ENCODE measurements at regions not wholly inside any gene's neighbourhood (a gene's known extent, or its start where the extent isn't known, plus 50 kb on each side); places are given as distances from the start of the nearest gene placed in this dataset.

- Histone ChIP-seq H2BK20ac (ENCODE audit: low read depth, low read length, poor library complexity, severe bottlenecking) (no peak overlapping the region), H3K4me2 (ENCODE audit: insufficient read depth, insufficient read length, low read length) (no peak overlapping the region), H4K91ac (ENCODE audit: insufficient read length, low read depth, low read length) (no peak overlapping the region), H3K79me2 (ENCODE audit: insufficient read depth, low read length) (no peaks in the 10 kb centered on the region), H3K4ac (ENCODE audit: low read depth, low read length) (no peak overlapping the region), H2BK5ac (ENCODE audit: insufficient read length, low read length) (no peak overlapping the region), H3K27me3 (ENCODE audit: insufficient read depth, low read length) (no peaks in the 10 kb centered on the region), H2AK5ac (ENCODE audit: insufficient read length, low read length) (no peak overlapping the region), H3K23ac (ENCODE audit: insufficient read length, low read depth, low read length) (no peak overlapping the region), H3K9ac (ENCODE audit: extremely low read depth, insufficient read length, low read length) (no peak overlapping the region), H3K9me3 (ENCODE audit: control insufficient read depth, low read depth, low read length) (no peaks in the 10 kb centered on the region), H2BK12ac (ENCODE audit: insufficient read length, low read depth, low read length) (no peak overlapping the region), H4K5ac (ENCODE audit: insufficient read length, low read depth, low read length) (no peak overlapping the region), H4K20me1 (ENCODE audit: control insufficient read depth, insufficient read depth, insufficient read length) (no peaks in the 10 kb centered on the region), H3K79me1 (ENCODE audit: insufficient read depth, low read depth, low read length, poor library complexity, severe bottlenecking) (no peaks in the 10 kb centered on the region), H4K8ac (replicated peaks; ENCODE audit: insufficient read length, low read depth, low read length) (no peak overlapping the region), H3K23me2 (ENCODE audit: insufficient read length, low read depth, low read length, poor library complexity, severe bottlenecking) (no peaks in the 10 kb centered on the region), H2BK15ac (ENCODE audit: low read depth, low read length) (no peak overlapping the region), H2BK120ac (ENCODE audit: low read depth, low read length, poor library complexity, severe bottlenecking) (no peak overlapping the region), H3T11ph (ENCODE audit: low read length) (no peak overlapping the region), H3K56ac (ENCODE audit: insufficient read length, low read depth, low read length) (no peak overlapping the region), H2AFZ (ENCODE audit: low read length) (no peak overlapping the region), H3K14ac (ENCODE audit: insufficient read depth, low read length) (no peak overlapping the region), H3K27ac (ENCODE audit: insufficient read length, low read depth, low read length) (no peak overlapping the region), H3K18ac (ENCODE audit: insufficient read length, low read depth, low read length) (no peak overlapping the region), H3K4me1 (ENCODE audit: insufficient read depth, low read length) (no peaks in the 10 kb centered on the region)
- Mint-ChIP-seq H3K27ac (no peak overlapping the region), H3K4me3 (no peak overlapping the region), H3K27me3 (ENCODE audit: low read depth) (0 out of 2 replicates have a peak, but pooled peaks cover 2% of the 10 kb centered on the region), H3K4me1 (0 out of 4 replicates have a peak, but pooled peaks cover 0 to 2% of the 10 kb centered on the region in 2 experiments), H3K9me3 (no peaks in the 10 kb centered on the region), H3K36me3 (ENCODE audit: insufficient read depth in 1 of 3, low read depth in 3 of 3) (no peaks in the 10 kb centered on the region)
- TF ChIP-seq, protein P1, sequence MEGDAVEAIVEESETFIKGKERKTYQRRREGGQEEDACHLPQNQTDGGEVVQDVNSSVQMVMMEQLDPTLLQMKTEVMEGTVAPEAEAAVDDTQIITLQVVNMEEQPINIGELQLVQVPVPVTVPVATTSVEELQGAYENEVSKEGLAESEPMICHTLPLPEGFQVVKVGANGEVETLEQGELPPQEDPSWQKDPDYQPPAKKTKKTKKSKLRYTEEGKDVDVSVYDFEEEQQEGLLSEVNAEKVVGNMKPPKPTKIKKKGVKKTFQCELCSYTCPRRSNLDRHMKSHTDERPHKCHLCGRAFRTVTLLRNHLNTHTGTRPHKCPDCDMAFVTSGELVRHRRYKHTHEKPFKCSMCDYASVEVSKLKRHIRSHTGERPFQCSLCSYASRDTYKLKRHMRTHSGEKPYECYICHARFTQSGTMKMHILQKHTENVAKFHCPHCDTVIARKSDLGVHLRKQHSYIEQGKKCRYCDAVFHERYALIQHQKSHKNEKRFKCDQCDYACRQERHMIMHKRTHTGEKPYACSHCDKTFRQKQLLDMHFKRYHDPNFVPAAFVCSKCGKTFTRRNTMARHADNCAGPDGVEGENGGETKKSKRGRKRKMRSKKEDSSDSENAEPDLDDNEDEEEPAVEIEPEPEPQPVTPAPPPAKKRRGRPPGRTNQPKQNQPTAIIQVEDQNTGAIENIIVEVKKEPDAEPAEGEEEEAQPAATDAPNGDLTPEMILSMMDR (conservative IDR thresholded peaks at IDR 0.05) = no peak
- DNase-seq = no peak
- no CpG with 5 or more reads among the region's 5 CpGs for WGBS (ENCODE audit: extremely low coverage, insufficient read length, low lambda C conversion rate)
Observed at GRCh38 chr15:36301947-36302346, 277.5 kb upstream of the CDIN1 start.

Measured in H9 (cell line).